SK-N-SH treated with all-trans-retinoic acid at 6 μM for 48 hours (cell line): ENCODE measurements at regions not wholly inside any gene's neighbourhood (a gene's known extent, or its start where the extent isn't known, plus 50 kb on each side); places are given as distances from the start of the nearest gene placed in this dataset.

Experiments used
- ATAC-seq: fragments of 200-7000 bp; cut with Tn5 transposase; 3 replicates; pipeline ENCODE4 v1.9.1; 2020; ENCODE audit warnings: mild to moderate bottlenecking, moderate library complexity
- BACH2 ChIP-seq: fragments of 250-450 bp; sonication (Bioruptor Pico); IDR thresholded peaks from 2 replicates; pipeline ENCODE4 v1.9.0; 2021; ENCODE audit warnings: mild to moderate bottlenecking, borderline replicate concordance
- CSRNP3 ChIP-seq: fragments of 250-450 bp; sonication (Bioruptor Pico); IDR thresholded peaks from 2 replicates; pipeline ENCODE4 v1.5.1; 2021; ENCODE audit warnings: mild to moderate bottlenecking, moderate library complexity
- ESRRG ChIP-seq: fragments of 250-450 bp; sonication (Bioruptor Pico); IDR thresholded peaks from 2 replicates; pipeline ENCODE4 v1.6.1; 2021; ENCODE audit warnings: mild to moderate bottlenecking
- GLIS3 ChIP-seq: fragments of 250-450 bp; sonication (Bioruptor Pico); IDR thresholded peaks from 2 replicates; pipeline ENCODE4 v1.5.0; 2020; ENCODE audit warnings: mild to moderate bottlenecking, moderate library complexity
- ISL1 ChIP-seq: fragments of 250-450 bp; sonication (Bioruptor Pico); IDR thresholded peaks from 2 replicates; pipeline ENCODE4 v2.1.2; 2022; ENCODE audit warnings: mild to moderate bottlenecking, moderate library complexity
- PATZ1 ChIP-seq: fragments of 250-450 bp; sonication (Bioruptor Pico); IDR thresholded peaks from 2 replicates; pipeline ENCODE4 v1.8.0; 2020; ENCODE audit warnings: mild to moderate bottlenecking, moderate library complexity, borderline replicate concordance
- POU6F1 ChIP-seq: fragments of 250-450 bp; sonication (Bioruptor Pico); IDR thresholded peaks from 2 replicates; pipeline ENCODE4 v1.8.0; 2021; ENCODE audit warnings: low read depth, mild to moderate bottlenecking, moderate library complexity, borderline replicate concordance
- PPARA ChIP-seq: fragments of 250-450 bp; sonication (Bioruptor Pico); IDR thresholded peaks from 2 replicates; pipeline ENCODE4 v1.5.0; 2020; ENCODE audit warnings: mild to moderate bottlenecking, borderline replicate concordance
- RARB ChIP-seq: fragments of 250-450 bp; sonication (Bioruptor Pico); IDR thresholded peaks from 2 replicates; pipeline ENCODE4 v1.8.0; 2021; ENCODE audit warnings: mild to moderate bottlenecking, moderate library complexity
- SNAI2 ChIP-seq: fragments of 250-450 bp; sonication (Bioruptor Pico); IDR thresholded peaks from 2 replicates; pipeline ENCODE4 v1.5.0; 2020; ENCODE audit warnings: mild to moderate bottlenecking, moderate library complexity
- TCF4 ChIP-seq: fragments of 250-450 bp; sonication (Bioruptor Pico); IDR thresholded peaks from 2 replicates; pipeline ENCODE4 v1.8.0; 2021; ENCODE audit warnings: mild to moderate bottlenecking, moderate library complexity, borderline replicate concordance
- TOX ChIP-seq: fragments of 250-450 bp; sonication (Bioruptor Pico); IDR thresholded peaks from 2 replicates; pipeline ENCODE4 v1.8.0; 2021; ENCODE audit warnings: mild to moderate bottlenecking, moderate library complexity, borderline replicate concordance
- TSHZ2 ChIP-seq: fragments of 250-450 bp; sonication (Bioruptor Pico); IDR thresholded peaks from 2 replicates; pipeline ENCODE4 v1.5.0; 2020; ENCODE audit warnings: mild to moderate bottlenecking, moderate library complexity
- ZC3H10 ChIP-seq: fragments of 250-450 bp; sonication (Bioruptor Pico); IDR thresholded peaks from 2 replicates; pipeline ENCODE4 v1.5.1; 2021; ENCODE audit warnings: mild to moderate bottlenecking, moderate library complexity
- ZFP3 ChIP-seq: fragments of 250-450 bp; sonication (Bioruptor Pico); IDR thresholded peaks from 2 replicates; pipeline ENCODE4 v1.5.0; 2020; ENCODE audit warnings: mild to moderate bottlenecking, moderate library complexity
- ZFP30 ChIP-seq: fragments of 450-650 bp; formaldehyde crosslinking; IDR thresholded peaks from 2 replicates; pipeline ENCODE4 v1.5.0; 2022; ENCODE audit warnings: mild to moderate bottlenecking, moderate library complexity
- ZNF565 ChIP-seq: fragments of 450-650 bp; formaldehyde crosslinking; conservative IDR thresholded peaks from 2 replicates; pipeline ENCODE4 v1.5.0; 2020; ENCODE audit warnings: low read depth, mild to moderate bottlenecking, moderate library complexity
- ZNF70 ChIP-seq: fragments of 450-650 bp; formaldehyde crosslinking; IDR thresholded peaks from 2 replicates; pipeline ENCODE4 v1.5.0; 2020; ENCODE audit warnings: mild to moderate bottlenecking, moderate library complexity
- ZNF8 ChIP-seq: fragments of 450-650 bp; formaldehyde crosslinking; IDR thresholded peaks from 2 replicates; pipeline ENCODE4 v1.5.0; 2020; ENCODE audit warnings: mild to moderate bottlenecking, moderate library complexity

- TF ChIP-seq ZNF565 (CRISPR knock-in tag), result no peak
- TF ChIP-seq BACH2, result no peak
- no peak for TF ChIP-seq ISL1
- ATAC-seq, result no peak
These were observed 155.6 kb upstream of the MKI67 start for GRCh38 chr10:128281861-128282260.

- no peak for TF ChIP-seq TSHZ2 (CRISPR knock-in tag)
- no peak for TF ChIP-seq ZNF70 (CRISPR knock-in tag)
- TF ChIP-seq TOX, result no peak
- no peak for ATAC-seq
These were observed 160.0 kb upstream of the MKI67 start for GRCh38 chr10:128286141-128286761.

GRCh38 chr10:128286762-128287500 lies 160.7 kb upstream of the MKI67 start:
- TF ChIP-seq ZNF8 (no peak), GLIS3 (CRISPR knock-in tag) (no peak), ZNF70 (CRISPR knock-in tag) (no peak), TSHZ2 (CRISPR knock-in tag) (no peak), ZFP3 (no peak)
- ATAC-seq, result no peak

- no peak for ATAC-seq
- TF ChIP-seq RARB (CRISPR knock-in tag) (no peak), SNAI2 (CRISPR knock-in tag) (no peak), ZNF70 (CRISPR knock-in tag) (no peak), ZFP30 (CRISPR knock-in tag) (no peak)
These were observed 161.7 kb upstream of the MKI67 start for GRCh38 chr10:128287921-128288320.

- ATAC-seq, result no peak
- TF ChIP-seq ZFP30 (CRISPR knock-in tag), result no peak
- no peak for TF ChIP-seq TCF4 (CRISPR knock-in tag)
- no peak for TF ChIP-seq ZNF70 (CRISPR knock-in tag)
- no peak for TF ChIP-seq ZC3H10 (CRISPR knock-in tag)
- TF ChIP-seq PATZ1 (CRISPR knock-in tag), result no peak
- no peak for TF ChIP-seq PPARA (CRISPR knock-in tag)
- TF ChIP-seq CSRNP3 (CRISPR knock-in tag), result no peak
- no peak for TF ChIP-seq TOX
- TF ChIP-seq ZFP3, result no peak
- TF ChIP-seq ESRRG, result no peak
- no peak for TF ChIP-seq ISL1
- TF ChIP-seq ZNF8, result no peak
- no peak for TF ChIP-seq TSHZ2 (CRISPR knock-in tag)
- TF ChIP-seq POU6F1 (CRISPR knock-in tag), result no peak
- no peak for TF ChIP-seq RARB (CRISPR knock-in tag)
- no peak for TF ChIP-seq BACH2
These were observed 163.4 kb upstream of the MKI67 start for GRCh38 chr10:128289621-128290020.
